IMR-90 (cell line): ENCODE measurements at regions not wholly inside any gene's neighbourhood (a gene's known extent, or its start where the extent isn't known, plus 50 kb on each side); places are given as distances from the start of the nearest gene placed in this dataset.

Experiments
- ATAC-seq: fragments of 200-7000 bp; cut with Tn5 transposase; 2 replicates; pipeline ENCODE4 v1.9.1; 2020; ENCODE audit warnings: low read depth, mild to moderate bottlenecking, moderate library complexity
- BruUV-seq: library from RNA; stranded (reverse); fragments of 400-500 nt; replicated peaks from 2 replicates; lab custom pipeline; 2021; lab: Mats Ljungman, UMichigan
- CTCF ChIA-PET: fragments of 300-600 bp; formaldehyde crosslinking; extraction: SDS; loops from one replicate; lab custom pipeline; 2021; ENCODE audit warnings: antibody characterized with exemption; lab: Yijun Ruan, JAX
- POLR2A ChIA-PET: fragments of 300-600 bp; sonication (Branson Sonifier 250); formaldehyde crosslinking; loops from one replicate; lab custom pipeline; 2022; ENCODE audit warnings: antibody characterized with exemption; ENCODE audit not compliant: unreplicated experiment; lab: Charles Lee
- DNase-seq: peaks from one replicate; pipeline ENCODE4 v3.0.0; 2013
- H2AFZ ChIP-seq: replicated peaks from 2 replicates; pipeline ENCODE3; 2013; ENCODE audit warnings: low read length, mild to moderate bottlenecking; ENCODE audit not compliant: poor library complexity
- H2AK5ac ChIP-seq: 2 replicates; pipeline ENCODE4 v1.6.1; 2013; ENCODE audit warnings: low read depth, low read length, inconsistent platforms
- H2AK9ac ChIP-seq: replicated peaks from 2 replicates; pipeline ENCODE3; 2013; ENCODE audit warnings: mild to moderate bottlenecking, low read depth, low read length, moderate library complexity; ENCODE audit not compliant: poor library complexity
- H2BK120ac ChIP-seq: 2 replicates; pipeline ENCODE4 v1.6.1; 2013; ENCODE audit warnings: low read depth, low read length, inconsistent platforms
- H2BK15ac ChIP-seq: 3 replicates; pipeline ENCODE4 v1.6.1; 2013; ENCODE audit warnings: low read depth, low read length, inconsistent platforms
- H2BK20ac ChIP-seq: 2 replicates; pipeline ENCODE4 v1.6.1; 2013; ENCODE audit warnings: low read depth, mild to moderate bottlenecking, inconsistent platforms, low read length, moderate library complexity
- H2BK5ac ChIP-seq: 2 replicates; pipeline ENCODE4 v1.6.1; 2013; ENCODE audit warnings: mild to moderate bottlenecking, low read depth, low read length, inconsistent platforms; ENCODE audit not compliant: poor library complexity, severe bottlenecking
- H3K14ac ChIP-seq: replicated peaks from 2 replicates; pipeline ENCODE4 v1.6.1; 2013; ENCODE audit warnings: low read depth, low read length, inconsistent platforms
- H3K18ac ChIP-seq: 2 replicates; pipeline ENCODE4 v1.6.1; 2013; ENCODE audit warnings: low read depth, low read length, control low read depth
- H3K23ac ChIP-seq: 2 replicates; pipeline ENCODE4 v1.6.1; 2013; ENCODE audit warnings: low read depth, low read length, inconsistent platforms
- H3K27ac ChIP-seq: 2 replicates; pipeline ENCODE4 v1.5.1; 2013; ENCODE audit warnings: mild to moderate bottlenecking, control low read depth, low read length; ENCODE audit not compliant: insufficient read depth
- H3K27me3 ChIP-seq: 2 replicates; pipeline ENCODE4 v1.6.1; 2013; ENCODE audit warnings: low read length; ENCODE audit not compliant: control insufficient read depth, insufficient read depth
- H3K36me3 ChIP-seq: 2 replicates; pipeline ENCODE4 v1.6.1; 2013; ENCODE audit warnings: low read length, mixed read lengths; ENCODE audit not compliant: control insufficient read depth, insufficient read depth
- H3K4ac ChIP-seq: 2 replicates; pipeline ENCODE4 v1.6.1; 2013; ENCODE audit warnings: low read depth, low read length, inconsistent platforms
- H3K4me1 ChIP-seq: 2 replicates; pipeline ENCODE4 v1.6.1; 2013; ENCODE audit warnings: low read length, mixed read lengths; ENCODE audit not compliant: control insufficient read depth, insufficient read depth
- H3K4me2 ChIP-seq: 2 replicates; pipeline ENCODE4 v1.6.1; 2013; ENCODE audit warnings: low read depth, mild to moderate bottlenecking, control low read depth, low read length, moderate library complexity
- H3K4me3 ChIP-seq: 2 replicates; pipeline ENCODE4 v1.5.1; 2013; ENCODE audit warnings: low read depth, mild to moderate bottlenecking, control low read depth, low read length, moderate library complexity; ENCODE audit not compliant: insufficient read depth
- H3K56ac ChIP-seq: 2 replicates; pipeline ENCODE4 v1.6.1; 2013; ENCODE audit warnings: low read length, inconsistent platforms; ENCODE audit not compliant: insufficient read depth; ENCODE audit errors: extremely low read depth
- H3K79me1 ChIP-seq, 2 experiments: 2 replicates each; pipeline ENCODE4 v1.6.1; 2013; ENCODE audit warnings: low read length in 2 of 2, inconsistent platforms in 1 of 2, low read depth in 1 of 2
- H3K9ac ChIP-seq: 2 replicates; pipeline ENCODE4 v1.6.1; 2013; ENCODE audit warnings: low read depth, low read length, control low read depth
- H3K9me1 ChIP-seq: 2 replicates; pipeline ENCODE4 v1.6.1; 2013; ENCODE audit warnings: low read length, inconsistent platforms; ENCODE audit not compliant: insufficient read depth
- H3K9me3 ChIP-seq: 2 replicates; pipeline ENCODE4 v1.6.1; 2013; ENCODE audit warnings: low read length; ENCODE audit not compliant: control insufficient read depth, insufficient read depth
- H4K20me1 ChIP-seq: 2 replicates; pipeline ENCODE4 v1.6.1; 2013; ENCODE audit warnings: low read length, inconsistent platforms; ENCODE audit not compliant: insufficient read depth
- H4K5ac ChIP-seq: 2 replicates; pipeline ENCODE4 v1.6.1; 2013; ENCODE audit warnings: mild to moderate bottlenecking, low read depth, low read length, control low read depth
- H4K8ac ChIP-seq, 2 experiments: 2 replicates each; pipeline ENCODE4 v1.6.1; 2013; ENCODE audit warnings: low read depth in 2 of 2, low read length in 2 of 2, control low read depth in 1 of 2, inconsistent platforms in 1 of 2
- H4K91ac ChIP-seq: 2 replicates; pipeline ENCODE4 v1.6.1; 2013; ENCODE audit warnings: low read depth, low read length, inconsistent platforms; ENCODE audit not compliant: insufficient read depth
- CEBPB ChIP-seq: IDR thresholded peaks from 2 replicates; pipeline ENCODE4 v1.6.1; 2012; ENCODE audit warnings: low read depth, low read length, improper control_type of control experiment
- CHD1 ChIP-seq: IDR thresholded peaks from 2 replicates; pipeline ENCODE4 v1.6.1; 2012; ENCODE audit warnings: low read depth, low read length, improper control_type of control experiment
- MAZ ChIP-seq: IDR thresholded peaks from 2 replicates; pipeline ENCODE4 v1.6.1; 2012; ENCODE audit warnings: low read depth, mild to moderate bottlenecking, low read length, improper control_type of control experiment, moderate library complexity, borderline replicate concordance
- MXI1 ChIP-seq: IDR thresholded peaks from 2 replicates; pipeline ENCODE4 v1.6.1; 2012; ENCODE audit warnings: low read depth, mild to moderate bottlenecking, low read length, moderate library complexity, borderline replicate concordance
- NFE2L2 ChIP-seq: fragments of 150-350 bp; IDR thresholded peaks from 2 replicates; pipeline ENCODE4 v1.6.1; 2016; ENCODE audit warnings: low read depth, mild to moderate bottlenecking, low read length
- dilution Hi-C: fragments of 300-500 bp; cut with HindIII; formaldehyde crosslinking; loops from one replicate; pipeline ENCODE4 v1.14.3; 2018; ENCODE audit warnings: low sequenced_read_pairs; ENCODE audit not compliant: unreplicated experiment
- in situ Hi-C: fragments of 300-500 bp; cut with MboI; formaldehyde crosslinking; loops from 3 replicates; pipeline ENCODE4 v1.14.3; 2019; ENCODE audit warnings: low sequenced_read_pairs, inconsistent platforms, mixed read lengths
- intact Hi-C: fragments of 100-400 bp; cut with micrococcal nuclease; formaldehyde crosslinking; loops from 2 replicates; pipeline ENCODE4 v1.10.0; 2022
- TF ChIP-seq, protein P1 (sequence below): fragments of 150-350 bp; IDR thresholded peaks from 2 replicates; pipeline ENCODE4 v1.6.1; 2016; ENCODE audit warnings: low read depth, mild to moderate bottlenecking, low read length, moderate library complexity, borderline replicate concordance

DNA sequence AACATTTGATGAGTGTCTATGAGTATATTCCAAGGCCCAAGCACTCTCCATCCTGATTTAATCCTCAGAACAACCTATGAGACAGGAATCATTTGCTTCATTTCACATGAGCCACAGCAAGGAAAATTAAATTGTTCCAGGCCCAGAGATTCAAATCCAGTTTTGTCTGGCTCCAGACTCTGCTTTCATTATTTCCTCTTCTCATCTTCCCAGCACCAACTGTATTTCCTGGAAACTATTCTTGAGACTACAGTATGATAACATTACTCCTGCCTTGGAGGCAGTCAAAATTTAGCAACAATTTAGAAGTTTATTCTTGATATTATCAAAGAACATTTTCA, 194.5 kb downstream of the ZNF608 start:
- Histone ChIP-seq H2AK5ac (no peak overlapping the region), H3K4ac (no peak overlapping the region), H3K4me2 (no peak overlapping the region), H3K36me3 (no peaks in the 10 kb centered on the region), H4K20me1 (no peaks in the 10 kb centered on the region), H3K4me1 (no peaks in the 10 kb centered on the region), H4K5ac (no peak overlapping the region), H2AFZ (no peak overlapping the region), H3K27ac (no peak overlapping the region), H3K9me1 (no peaks in the 10 kb centered on the region), H3K14ac (no peak overlapping the region), H3K79me1 (no peaks in the 10 kb centered on the region), H3K18ac (no peak overlapping the region), H3K9me3 (no peaks in the 10 kb centered on the region), H2BK20ac (no peak overlapping the region), H3K9ac (no peak overlapping the region), H2BK15ac (no peak overlapping the region), H4K8ac (no peak overlapping the region), H2BK5ac (no peak overlapping the region), H3K27me3 (no peaks in the 10 kb centered on the region; the same call in 1 of the 2 replicates), H4K91ac (no peak overlapping the region), H3K56ac (no peak overlapping the region), H2AK9ac (no peak overlapping the region), H2BK120ac (no peak overlapping the region), H3K4me3 (no peak overlapping the region), H3K23ac (no peak overlapping the region)
- DNase-seq (no peak), ATAC-seq (no peak)
- in situ Hi-C loops: no loop called here
- dilution Hi-C loops: no loop called here
- ChIA-PET POLR2A (no interaction called here), CTCF (no interaction called here)
- TF ChIP-seq MAZ: no peak
- no peak for TF ChIP-seq CEBPB
- TF ChIP-seq, protein P1, sequence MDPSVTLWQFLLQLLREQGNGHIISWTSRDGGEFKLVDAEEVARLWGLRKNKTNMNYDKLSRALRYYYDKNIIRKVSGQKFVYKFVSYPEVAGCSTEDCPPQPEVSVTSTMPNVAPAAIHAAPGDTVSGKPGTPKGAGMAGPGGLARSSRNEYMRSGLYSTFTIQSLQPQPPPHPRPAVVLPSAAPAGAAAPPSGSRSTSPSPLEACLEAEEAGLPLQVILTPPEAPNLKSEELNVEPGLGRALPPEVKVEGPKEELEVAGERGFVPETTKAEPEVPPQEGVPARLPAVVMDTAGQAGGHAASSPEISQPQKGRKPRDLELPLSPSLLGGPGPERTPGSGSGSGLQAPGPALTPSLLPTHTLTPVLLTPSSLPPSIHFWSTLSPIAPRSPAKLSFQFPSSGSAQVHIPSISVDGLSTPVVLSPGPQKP: no peak
- TF ChIP-seq CHD1: no peak
- no peak for TF ChIP-seq MXI1
- TF ChIP-seq NFE2L2: no peak
- no TSS peak for BruUV-seq
- intact Hi-C loops: no loop called here
